ENCODE measurements at regions not wholly inside any gene's neighbourhood (a gene's known extent, or its start where the extent isn't known, plus 50 kb on each side); places are given as distances from the start of the nearest gene placed in this dataset.
A peak's percentile ranks its signal among the peaks of the same experiment; 100 is the strongest.
"Not testable (repeated sequence)": the region's sequence is repeated elsewhere in the genome, so short reads cannot be mapped to it uniquely, and the experiment has no call there.

GRCh38 chr1:70674941-70675685, 264.0 kb downstream of the CTH start:
- DNase-seq, result no peak

DNA sequence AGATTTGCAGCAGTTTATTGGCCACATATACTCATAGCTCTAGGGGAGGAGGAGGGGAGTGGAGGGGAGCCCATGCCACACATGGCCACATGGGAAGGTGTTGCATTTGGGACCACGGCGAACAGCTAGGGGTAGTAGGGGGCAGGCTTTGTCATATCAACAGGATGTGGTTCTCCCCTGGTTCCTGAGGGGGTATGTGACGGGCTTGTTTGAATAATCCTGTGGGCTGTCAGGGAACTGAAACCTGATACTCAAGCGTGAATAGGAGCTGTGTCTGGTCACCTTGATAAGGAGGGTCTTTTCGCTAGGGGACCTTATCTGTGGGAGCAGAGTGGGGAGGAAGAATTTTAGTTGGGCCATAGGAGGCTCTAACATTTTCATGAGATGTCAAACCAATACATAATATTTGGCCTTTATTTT, 264.7 kb downstream of the CTH start:
- no peak for DNase-seq

DNA sequence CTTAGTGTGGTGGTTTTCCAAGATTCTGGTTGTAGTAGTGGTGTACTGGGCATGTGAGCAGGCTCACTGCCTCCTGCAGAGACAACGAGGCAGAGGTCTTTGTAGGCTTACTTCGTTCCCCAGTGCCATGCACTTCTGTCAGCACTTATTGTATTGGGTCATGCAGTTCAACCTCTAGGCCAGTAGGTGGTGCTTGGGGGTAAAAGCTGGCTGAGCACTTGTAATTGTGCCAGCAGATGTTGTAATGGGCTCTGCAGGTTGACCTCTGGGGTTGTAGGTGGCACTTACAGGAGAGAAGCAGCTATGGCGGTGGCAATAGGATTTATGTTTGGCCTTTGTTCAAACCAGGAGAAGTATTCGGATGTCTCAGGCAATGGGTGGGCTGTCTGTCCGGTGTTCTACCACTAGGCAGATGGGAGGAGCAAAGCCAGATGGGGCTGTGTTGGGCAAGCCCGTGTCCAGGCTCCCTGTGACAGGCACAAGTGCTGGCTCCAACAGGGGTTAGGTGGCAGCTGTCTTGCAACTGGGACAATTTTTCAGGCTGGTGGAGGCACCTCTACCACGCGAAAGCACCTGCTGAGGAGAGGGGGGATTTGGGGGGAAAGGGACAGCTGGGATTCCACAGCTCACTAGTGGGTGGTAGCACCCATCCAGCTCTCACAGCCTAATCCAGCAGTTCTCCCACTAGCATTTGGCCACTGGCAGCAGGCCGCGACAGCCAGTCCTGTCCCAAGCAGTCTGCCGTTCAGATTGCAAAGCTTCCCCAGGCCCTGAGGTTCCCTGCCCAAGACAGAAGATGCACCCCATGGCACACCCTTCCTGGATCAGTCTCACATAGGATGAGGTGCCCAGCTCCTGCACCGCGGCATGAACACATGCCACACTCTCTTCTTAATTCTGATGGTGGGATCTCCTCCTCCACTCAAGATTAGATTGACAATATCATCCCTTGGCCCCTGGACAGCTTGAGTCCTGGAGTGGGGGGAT, 274.5 kb downstream of the CTH start:
- DNase-seq, result peak; percentile 23

- no peak for DNase-seq
Measured at GRCh38 chr1:70688580-70688979, 277.5 kb downstream of the CTH start.

- DNase-seq, result no peak
Measured at GRCh38 chr1:70706381-70707037, 295.4 kb downstream of the CTH start.

GRCh38 chr1:70707214-70707613, 296.1 kb downstream of the CTH start:
- no peak for DNase-seq

DNA sequence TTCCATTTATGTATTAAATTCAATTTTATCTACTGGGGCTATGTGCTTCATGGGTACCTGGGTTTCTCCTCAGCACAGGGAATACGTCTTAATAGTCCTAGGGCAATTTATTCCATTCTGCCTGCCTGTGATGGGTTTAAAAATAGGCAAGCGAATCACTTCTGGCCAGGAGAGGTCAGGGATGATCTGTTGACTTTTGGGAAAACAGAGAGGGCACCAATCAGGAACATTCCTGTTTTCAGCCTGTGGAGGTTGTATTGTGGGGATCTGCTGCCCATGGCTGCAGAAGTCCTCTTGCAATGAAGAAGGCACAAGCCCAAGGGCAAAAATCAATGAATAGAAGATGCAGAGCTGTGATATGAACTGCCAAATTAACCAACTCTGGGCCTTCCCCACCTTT, 303.1 kb downstream of the CTH start:
- no peak for DNase-seq

GRCh38 chr1:70717211-70717610, 306.1 kb downstream of the CTH start:
- DNase-seq, result no peak

- no peak for DNase-seq
Measured at GRCh38 chr1:70717656-70718055, 306.6 kb downstream of the CTH start.

DNA sequence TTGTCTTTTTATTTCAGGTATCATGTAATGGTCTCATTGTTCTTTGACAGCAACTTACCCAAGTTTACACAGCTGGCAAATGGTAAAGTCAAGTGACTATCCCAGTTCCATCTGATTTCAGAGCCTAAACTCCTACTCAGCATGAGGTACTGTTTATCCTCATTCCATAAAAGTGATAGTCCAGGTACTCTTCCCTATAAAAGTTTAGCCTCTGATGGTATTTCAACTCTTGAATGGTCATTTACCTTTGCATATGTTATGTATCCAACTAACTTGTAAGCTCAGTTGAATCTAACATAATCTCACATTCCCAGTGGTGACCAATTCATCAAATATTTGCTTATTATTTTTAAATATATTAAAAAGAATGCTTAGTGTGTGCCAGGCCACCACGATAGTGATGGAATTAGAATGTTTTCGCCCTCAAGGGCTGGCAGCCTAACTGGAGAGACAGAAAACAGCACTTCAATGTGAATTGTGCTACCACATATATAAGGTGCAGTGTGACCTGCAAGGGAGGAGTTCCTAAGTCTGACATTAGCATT, 307.1 kb downstream of the CTH start:
- no peak for DNase-seq

DNA sequence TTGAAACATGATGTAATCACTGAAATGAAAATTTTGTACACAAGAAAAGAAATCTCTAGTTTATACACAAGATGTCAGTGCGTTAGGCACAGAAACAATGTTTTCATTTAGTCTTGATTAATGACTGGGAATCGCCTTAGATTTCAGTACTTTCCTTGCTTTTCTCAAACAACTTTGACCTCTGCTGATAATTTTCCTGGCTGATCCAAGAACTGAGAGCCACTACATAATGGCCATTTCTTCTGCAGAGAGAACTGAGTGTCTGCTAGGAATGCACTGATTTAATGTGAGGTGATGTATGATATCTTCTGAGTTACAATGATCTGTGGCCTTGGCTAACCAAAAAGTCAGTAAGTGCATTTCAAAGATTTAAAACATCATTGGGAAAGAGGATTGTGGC, 308.1 kb downstream of the CTH start:
- no peak for DNase-seq

GRCh38 chr1:70720109-70720508, 309.0 kb downstream of the CTH start:
- DNase-seq, result no peak

DNA sequence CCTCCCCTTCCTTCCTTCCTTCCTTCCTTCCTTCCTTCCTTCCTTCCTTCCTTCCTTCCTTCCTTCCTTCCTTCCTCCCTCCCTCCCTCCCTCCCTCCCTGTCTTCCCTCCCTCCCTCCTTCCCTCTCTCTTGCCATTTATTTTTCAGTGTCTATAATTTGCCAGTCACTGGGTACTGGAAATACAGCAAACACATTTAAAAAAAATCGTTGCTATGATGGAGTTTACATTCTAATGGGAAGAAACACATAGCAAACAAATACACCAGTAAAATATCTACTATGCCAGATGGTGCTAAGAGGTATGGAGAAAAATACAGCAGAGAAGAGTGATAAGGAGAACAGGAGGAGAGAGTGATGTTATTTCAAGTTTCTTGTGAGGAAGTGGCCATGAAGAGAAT, 309.5 kb downstream of the CTH start:
- no peak for DNase-seq

DNA sequence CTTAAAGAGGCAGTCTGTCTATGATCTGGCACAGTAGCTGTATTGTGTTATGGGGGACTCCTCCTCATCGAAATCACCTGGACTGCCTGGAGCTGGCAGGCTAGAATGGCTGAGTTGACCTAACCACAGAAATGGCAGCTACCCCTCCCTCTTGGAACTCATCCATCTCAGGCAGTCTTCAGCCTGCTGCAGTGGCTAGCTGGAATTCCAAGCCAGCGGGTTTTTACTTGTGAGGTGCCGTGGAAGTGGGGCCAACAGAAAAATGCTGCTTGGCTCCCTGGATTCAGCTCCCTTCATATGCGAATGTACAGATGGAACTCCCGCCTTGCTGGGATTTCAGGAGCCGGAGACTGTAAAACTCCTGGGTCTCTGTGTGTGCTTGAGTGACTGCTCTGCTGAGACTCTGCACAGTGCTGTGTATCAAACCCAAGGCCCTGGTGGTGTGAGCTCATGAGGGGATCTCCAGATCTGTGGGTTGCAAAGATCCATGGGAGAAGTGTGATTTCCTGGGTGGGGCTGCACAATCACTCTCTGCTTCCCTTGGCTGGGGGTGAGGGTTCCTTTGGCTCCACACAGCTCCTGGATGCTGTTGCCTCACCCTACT, 316.9 kb downstream of the CTH start:
- DNase-seq, result no peak

DNA sequence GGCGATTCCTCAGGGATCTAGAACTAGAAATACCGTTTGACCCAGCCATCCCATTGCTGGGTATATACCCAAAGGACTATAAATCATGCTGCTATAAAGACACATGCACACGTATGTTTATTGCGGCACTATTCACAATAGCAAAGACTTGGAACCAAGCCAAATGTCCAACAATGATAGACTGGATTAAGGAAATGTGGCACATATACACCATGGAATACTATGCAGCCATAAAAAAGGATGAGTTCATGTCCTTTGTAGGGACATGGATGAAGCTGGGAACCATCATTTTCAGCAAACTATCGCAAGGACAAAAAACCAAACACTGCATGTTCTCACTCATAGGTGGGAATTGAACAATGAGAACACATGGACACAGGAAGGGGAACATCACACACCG, 311.1 kb downstream of the PTGER3 start:
- not testable (repeated sequence) for DNase-seq

DNA sequence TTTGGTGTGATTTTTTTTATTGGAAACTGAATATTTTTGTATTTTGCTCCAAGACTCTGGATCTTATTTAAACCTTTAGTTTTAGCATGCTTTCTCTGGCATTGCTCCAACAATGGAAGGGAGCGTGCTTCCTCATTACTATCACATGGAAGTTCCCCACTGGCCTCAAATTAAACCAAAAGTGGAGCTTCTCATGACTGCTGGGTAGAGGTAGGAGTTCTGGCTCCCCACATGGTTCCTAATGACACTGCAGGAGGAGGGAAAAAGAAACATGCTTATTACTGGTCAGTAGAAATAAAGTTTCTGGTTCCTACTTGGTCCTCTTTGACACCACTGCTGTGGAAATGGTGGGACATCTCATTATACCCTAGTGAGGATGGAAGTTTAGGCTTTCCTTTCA, 310.5 kb downstream of the PTGER3 start:
- no peak for DNase-seq

- no peak for DNase-seq
Measured at GRCh38 chr1:70738624-70739023, 309.0 kb downstream of the PTGER3 start.

DNA sequence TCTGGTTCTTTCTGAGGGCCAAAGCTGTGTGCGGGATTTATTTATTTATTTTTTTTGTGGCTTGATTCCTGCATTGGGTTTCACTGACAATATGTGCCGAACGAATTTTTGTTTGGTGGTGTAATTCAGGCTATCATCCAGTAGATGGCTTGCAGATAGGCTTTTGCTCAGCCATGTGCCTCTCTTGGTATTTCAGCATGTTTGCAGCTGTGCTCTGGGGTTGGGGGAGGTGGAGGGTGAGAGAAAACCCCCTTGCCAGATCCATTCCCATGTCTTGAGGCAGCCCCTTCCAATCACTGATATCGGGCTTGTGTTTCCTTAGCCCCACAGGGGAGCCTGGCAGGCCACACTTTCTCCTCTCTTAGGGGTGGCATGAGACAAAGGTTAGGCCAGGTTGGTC, 302.4 kb downstream of the PTGER3 start:
- DNase-seq, result no peak

DNA sequence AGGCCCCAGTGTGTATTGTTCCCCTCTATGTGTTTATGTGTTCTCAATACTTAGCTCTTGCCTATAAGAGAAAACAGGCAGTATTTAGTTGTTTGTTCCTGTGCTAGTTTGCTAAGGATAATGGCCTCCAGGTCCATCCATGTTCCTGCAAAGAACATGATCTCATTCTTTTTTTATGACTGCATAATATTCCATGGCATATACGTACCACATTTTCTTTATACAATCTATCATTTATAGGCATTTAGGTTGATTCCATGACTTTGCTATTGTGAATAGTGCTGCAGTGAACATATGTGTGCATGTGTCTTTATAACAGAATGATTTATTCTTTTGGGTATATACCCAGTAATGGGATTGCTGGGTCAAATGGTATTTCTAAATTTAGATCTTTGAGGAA, 301.6 kb downstream of the PTGER3 start:
- DNase-seq, result not testable (repeated sequence)

DNA sequence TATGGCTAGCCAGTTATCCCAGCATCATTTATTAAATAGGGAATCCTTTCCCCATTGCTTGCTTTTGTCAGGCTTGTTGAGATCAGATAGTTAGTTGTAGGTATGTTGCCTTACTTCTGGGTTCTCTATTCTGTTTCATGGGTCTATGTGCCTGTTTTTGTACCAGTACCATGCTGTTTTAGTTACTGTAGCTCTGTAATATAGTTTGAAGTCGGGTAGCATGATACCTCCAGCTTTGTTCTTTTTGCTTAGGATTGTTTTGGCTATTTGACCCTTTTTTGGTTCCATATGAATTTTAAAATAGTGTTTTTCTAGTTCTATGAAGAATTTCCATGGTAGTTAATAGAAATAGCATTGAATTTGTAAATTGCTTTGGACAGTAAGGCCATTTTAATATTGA, 300.5 kb downstream of the PTGER3 start:
- not testable (repeated sequence) for DNase-seq

DNA sequence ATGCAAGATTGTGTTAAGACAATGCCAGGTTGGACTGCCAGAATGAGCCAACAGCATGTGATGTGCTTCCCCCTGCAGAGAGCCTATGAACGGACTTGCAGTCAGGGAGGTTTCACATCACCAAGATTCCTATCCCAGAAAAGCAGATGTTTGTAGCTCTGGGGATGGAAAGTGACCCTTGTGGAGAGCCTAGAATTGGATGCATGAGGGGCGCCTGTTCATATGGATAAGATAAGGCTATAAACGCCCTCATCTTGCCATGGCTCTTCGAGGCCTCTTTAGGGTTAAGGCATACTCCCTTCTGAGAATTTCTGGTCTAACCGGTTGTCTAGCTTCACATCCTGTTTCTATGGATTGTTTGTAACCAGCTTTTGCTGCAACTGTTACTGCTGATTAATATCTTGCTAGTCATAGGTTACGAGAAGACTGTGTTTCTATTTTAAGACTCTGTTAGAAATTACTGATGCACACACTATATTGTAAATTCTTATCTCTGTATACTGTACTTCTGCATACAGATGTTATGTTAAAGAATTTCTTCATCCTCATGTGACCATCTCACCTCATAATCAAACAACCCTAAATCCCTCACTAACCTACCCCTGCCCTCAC, 295.8 kb downstream of the PTGER3 start:
- not testable (repeated sequence) for DNase-seq

GRCh38 chr1:70754701-70755100, 292.9 kb downstream of the PTGER3 start:
- DNase-seq, result no peak

Measured in activated naive CD4-positive, alpha-beta T cell treated with anti-CD3 and anti-CD28 coated beads, Interleukin-2, amount 50 U/mL, for 16 hours (primary cell).